ENCODE measurements at regions not wholly inside any gene's neighbourhood (a gene's known extent, or its start where the extent isn't known, plus 50 kb on each side); places are given as distances from the start of the nearest gene placed in this dataset.
A peak's percentile ranks its signal among the peaks of the same experiment; 100 is the strongest.

- TF ChIP-seq CTCF (IDR thresholded peaks at IDR 0.05; ENCODE audit: unreplicated experiment), result no peak
These were observed 180.0 kb upstream of the CCDC150 start for GRCh38 chr2:196459539-196459938.

GRCh38 chr2:196463706-196464105, 175.8 kb upstream of the CCDC150 start:
- H3K4me1 Mint-ChIP-seq (ENCODE audit: unreplicated experiment), result peaks cover 13% of the 10 kb centered on the region
- TF ChIP-seq CTCF (IDR thresholded peaks at IDR 0.05; ENCODE audit: unreplicated experiment), result no peak
- no peaks in the 10 kb centered on the region for H3K9me3 Mint-ChIP-seq (ENCODE audit: unreplicated experiment)
- peaks cover 2% of the 10 kb centered on the region for H3K27me3 Mint-ChIP-seq (ENCODE audit: unreplicated experiment)
- H3K4me3 Mint-ChIP-seq (ENCODE audit: unreplicated experiment), result no peak overlapping the region
- DNase-seq (ENCODE audit: low spot score), result no peak
- no peaks in the 10 kb centered on the region for H3K36me3 Mint-ChIP-seq (ENCODE audit: low read depth, unreplicated experiment)
- no peak overlapping the region for H3K27ac Mint-ChIP-seq (ENCODE audit: unreplicated experiment)

More at GRCh38 chr2:196459539-196459938, 180.0 kb upstream of the CCDC150 start:
- no peaks in the 10 kb centered on the region for H3K36me3 Mint-ChIP-seq (ENCODE audit: low read depth, unreplicated experiment)
- no peak overlapping the region for H3K27ac Mint-ChIP-seq (ENCODE audit: unreplicated experiment)
- H3K27me3 Mint-ChIP-seq (ENCODE audit: unreplicated experiment), result peaks cover 2% of the 10 kb centered on the region
- DNase-seq (ENCODE audit: low spot score), result no peak
- H3K4me3 Mint-ChIP-seq (ENCODE audit: unreplicated experiment), result no peak overlapping the region
- H3K9me3 Mint-ChIP-seq (ENCODE audit: unreplicated experiment), result no peaks in the 10 kb centered on the region
- peaks cover 7% of the 10 kb centered on the region for H3K4me1 Mint-ChIP-seq (ENCODE audit: unreplicated experiment)

GRCh38 chr2:196464311-196464710, 175.2 kb upstream of the CCDC150 start:
- no peak overlapping the region for H3K27ac Mint-ChIP-seq (ENCODE audit: unreplicated experiment)
- no peak for TF ChIP-seq CTCF (IDR thresholded peaks at IDR 0.05; ENCODE audit: unreplicated experiment)
- peaks cover 13% of the 10 kb centered on the region for H3K4me1 Mint-ChIP-seq (ENCODE audit: unreplicated experiment)
- no peak for DNase-seq (ENCODE audit: low spot score)
- no peak overlapping the region for H3K4me3 Mint-ChIP-seq (ENCODE audit: unreplicated experiment)
- peaks cover 2% of the 10 kb centered on the region for H3K27me3 Mint-ChIP-seq (ENCODE audit: unreplicated experiment)
- no peaks in the 10 kb centered on the region for H3K9me3 Mint-ChIP-seq (ENCODE audit: unreplicated experiment)
- no peaks in the 10 kb centered on the region for H3K36me3 Mint-ChIP-seq (ENCODE audit: low read depth, unreplicated experiment)

- no peak overlapping the region for H3K27ac Mint-ChIP-seq (ENCODE audit: unreplicated experiment)
- H3K4me1 Mint-ChIP-seq (ENCODE audit: unreplicated experiment), result peaks cover 13% of the 10 kb centered on the region
These were observed 172.9 kb upstream of the CCDC150 start for GRCh38 chr2:196466581-196466980.

GRCh38 chr2:196468394-196468793, 171.1 kb upstream of the CCDC150 start:
- DNase-seq (ENCODE audit: low spot score), result no peak
- Mint-ChIP-seq H3K4me1 (ENCODE audit: unreplicated experiment) (peaks cover 13% of the 10 kb centered on the region), H3K36me3 (ENCODE audit: low read depth, unreplicated experiment) (no peaks in the 10 kb centered on the region), H3K4me3 (ENCODE audit: unreplicated experiment) (no peak overlapping the region), H3K27me3 (ENCODE audit: unreplicated experiment) (no peaks in the 10 kb centered on the region), H3K27ac (ENCODE audit: unreplicated experiment) (no peak overlapping the region), H3K9me3 (ENCODE audit: unreplicated experiment) (no peaks in the 10 kb centered on the region)
- TF ChIP-seq CTCF (IDR thresholded peaks at IDR 0.05; ENCODE audit: unreplicated experiment), result peak; percentile 16

More at GRCh38 chr2:196466581-196466980, 172.9 kb upstream of the CCDC150 start:
- DNase-seq (ENCODE audit: low spot score), result no peak
- Mint-ChIP-seq H3K27me3 (ENCODE audit: unreplicated experiment) (no peaks in the 10 kb centered on the region), H3K36me3 (ENCODE audit: low read depth, unreplicated experiment) (no peaks in the 10 kb centered on the region), H3K4me3 (ENCODE audit: unreplicated experiment) (no peak overlapping the region), H3K9me3 (ENCODE audit: unreplicated experiment) (no peaks in the 10 kb centered on the region)
- TF ChIP-seq CTCF (IDR thresholded peaks at IDR 0.05; ENCODE audit: unreplicated experiment), result no peak

Measured in endothelial cell (in vitro differentiated cells).